ENCODE measurements at regions not wholly inside any gene's neighbourhood (a gene's known extent, or its start where the extent isn't known, plus 50 kb on each side); places are given as distances from the start of the nearest gene placed in this dataset.
"Not testable (repeated sequence)": the region's sequence is repeated elsewhere in the genome, so short reads cannot be mapped to it uniquely, and the experiment has no call there.

DNA sequence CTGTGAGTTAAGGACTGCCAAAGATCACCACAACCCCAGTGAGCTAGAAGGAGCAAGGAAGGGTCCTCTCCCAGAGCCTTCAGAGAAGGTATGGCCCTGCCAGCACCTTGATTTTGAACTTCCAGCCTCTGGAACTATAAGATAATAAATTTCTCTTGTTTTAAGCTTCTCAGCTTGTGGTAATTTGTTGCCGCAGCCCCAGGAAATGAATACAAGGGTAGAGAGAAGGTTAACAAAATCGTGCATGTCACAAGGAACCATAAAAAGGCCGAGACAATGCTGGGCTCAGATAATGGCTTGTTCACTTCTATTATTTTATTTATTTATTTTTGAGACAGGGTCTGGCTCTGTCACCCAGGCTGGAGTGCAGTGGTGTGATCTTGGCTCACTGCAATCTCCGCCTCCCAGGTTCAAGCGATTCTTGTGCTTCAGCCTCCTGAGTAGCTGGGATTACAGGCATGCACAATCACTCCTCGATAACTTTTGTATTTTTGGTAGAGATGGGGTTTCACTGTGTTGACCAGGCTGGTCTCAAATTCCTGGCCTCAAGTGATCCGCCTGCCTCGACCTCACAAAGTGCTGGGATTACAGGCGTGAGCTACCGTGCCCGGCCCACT is 71.5 kb downstream of the WSB1 start:
- ATAC-seq: not testable (repeated sequence)

- TF ChIP-seq SNAI2 (CRISPR knock-in tag; IDR thresholded peaks at IDR 0.05): no peak
- ATAC-seq: no peak
These were observed 72.5 kb downstream of the WSB1 start for GRCh38 chr17:27366437-27366836.

DNA sequence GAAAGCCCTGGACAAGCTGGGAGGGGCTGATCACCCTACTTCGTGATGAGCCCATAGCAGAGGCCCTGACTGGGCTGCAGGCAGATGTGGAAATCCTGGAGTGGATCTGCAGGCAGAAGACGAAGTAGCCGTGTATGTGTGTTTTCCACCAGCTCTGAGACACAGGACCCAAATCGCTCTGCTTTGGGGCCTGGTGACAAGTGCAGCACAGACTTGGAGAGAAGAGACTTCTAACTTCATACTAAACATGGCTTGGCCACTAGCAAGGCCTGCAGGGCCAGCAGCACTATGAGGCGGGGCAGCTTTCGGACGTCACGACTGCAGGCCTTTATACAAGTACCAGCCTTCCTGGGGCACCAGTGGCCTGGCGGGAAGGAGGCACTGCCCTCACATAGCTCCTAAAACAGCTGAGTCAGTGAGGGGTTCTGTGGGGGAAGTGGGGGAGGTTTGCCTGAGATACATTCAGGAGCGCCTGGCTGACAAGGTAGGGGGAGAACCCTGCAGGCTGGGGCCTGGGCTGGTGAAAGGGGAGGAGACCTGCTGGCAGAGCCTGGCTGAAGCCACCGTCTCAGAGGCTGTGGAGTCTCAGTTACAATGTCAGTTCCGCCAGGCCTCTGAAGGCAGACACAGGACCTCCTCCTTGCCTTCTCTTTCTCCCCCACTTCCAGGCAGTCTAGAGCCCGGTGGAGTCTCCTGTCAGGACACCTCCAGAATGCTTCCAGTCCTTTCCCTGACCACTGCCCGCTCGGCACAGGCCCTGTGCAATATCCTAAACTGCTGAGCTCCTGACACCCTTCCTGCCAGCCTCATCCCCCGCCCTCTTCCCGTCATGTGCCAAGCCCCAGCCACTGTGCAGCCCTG is 73.4 kb downstream of the WSB1 start:
- TF ChIP-seq ZNF565 (CRISPR knock-in tag; conservative IDR thresholded peaks at IDR 0.05; ENCODE audit: low read depth): no peak
- no peak for TF ChIP-seq ISL1 (CRISPR knock-in tag; IDR thresholded peaks at IDR 0.05)
- TF ChIP-seq PPARA (CRISPR knock-in tag; IDR thresholded peaks at IDR 0.05; ENCODE audit: borderline replicate concordance): no peak
- TF ChIP-seq ZNF8 (CRISPR knock-in tag; IDR thresholded peaks at IDR 0.05): no peak
- TF ChIP-seq CSDC2 (CRISPR knock-in tag; IDR thresholded peaks at IDR 0.05): no peak
- no peak for TF ChIP-seq OSR1 (CRISPR knock-in tag; IDR thresholded peaks at IDR 0.05)
- TF ChIP-seq TCF4 (CRISPR knock-in tag; IDR thresholded peaks at IDR 0.05; ENCODE audit: borderline replicate concordance): no peak
- no peak for TF ChIP-seq ZNF70 (CRISPR knock-in tag; IDR thresholded peaks at IDR 0.05)
- TF ChIP-seq GLIS3 (CRISPR knock-in tag; IDR thresholded peaks at IDR 0.05): no peak
- TF ChIP-seq CREB5 (CRISPR knock-in tag; IDR thresholded peaks at IDR 0.05; ENCODE audit: low read depth): no peak
- no peak for TF ChIP-seq TOX (CRISPR knock-in tag; IDR thresholded peaks at IDR 0.05; ENCODE audit: borderline replicate concordance)
- TF ChIP-seq, protein P1, sequence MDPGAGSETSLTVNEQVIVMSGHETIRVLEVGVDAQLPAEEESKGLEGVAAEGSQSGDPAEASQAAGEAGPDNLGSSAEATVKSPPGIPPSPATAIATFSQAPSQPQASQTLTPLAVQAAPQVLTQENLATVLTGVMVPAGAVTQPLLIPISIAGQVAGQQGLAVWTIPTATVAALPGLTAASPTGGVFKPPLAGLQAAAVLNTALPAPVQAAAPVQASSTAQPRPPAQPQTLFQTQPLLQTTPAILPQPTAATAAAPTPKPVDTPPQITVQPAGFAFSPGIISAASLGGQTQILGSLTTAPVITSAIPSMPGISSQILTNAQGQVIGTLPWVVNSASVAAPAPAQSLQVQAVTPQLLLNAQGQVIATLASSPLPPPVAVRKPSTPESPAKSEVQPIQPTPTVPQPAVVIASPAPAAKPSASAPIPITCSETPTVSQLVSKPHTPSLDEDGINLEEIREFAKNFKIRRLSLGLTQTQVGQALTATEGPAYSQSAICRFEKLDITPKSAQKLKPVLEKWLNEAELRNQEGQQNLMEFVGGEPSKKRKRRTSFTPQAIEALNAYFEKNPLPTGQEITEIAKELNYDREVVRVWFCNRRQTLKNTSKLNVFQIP (CRISPR knock-in tag; IDR thresholded peaks at IDR 0.05; ENCODE audit: borderline replicate concordance, low read depth): no peak
- no peak for TF ChIP-seq ARNTL (CRISPR knock-in tag; IDR thresholded peaks at IDR 0.05; ENCODE audit: borderline replicate concordance, low read depth)
- TF ChIP-seq, protein P2, sequence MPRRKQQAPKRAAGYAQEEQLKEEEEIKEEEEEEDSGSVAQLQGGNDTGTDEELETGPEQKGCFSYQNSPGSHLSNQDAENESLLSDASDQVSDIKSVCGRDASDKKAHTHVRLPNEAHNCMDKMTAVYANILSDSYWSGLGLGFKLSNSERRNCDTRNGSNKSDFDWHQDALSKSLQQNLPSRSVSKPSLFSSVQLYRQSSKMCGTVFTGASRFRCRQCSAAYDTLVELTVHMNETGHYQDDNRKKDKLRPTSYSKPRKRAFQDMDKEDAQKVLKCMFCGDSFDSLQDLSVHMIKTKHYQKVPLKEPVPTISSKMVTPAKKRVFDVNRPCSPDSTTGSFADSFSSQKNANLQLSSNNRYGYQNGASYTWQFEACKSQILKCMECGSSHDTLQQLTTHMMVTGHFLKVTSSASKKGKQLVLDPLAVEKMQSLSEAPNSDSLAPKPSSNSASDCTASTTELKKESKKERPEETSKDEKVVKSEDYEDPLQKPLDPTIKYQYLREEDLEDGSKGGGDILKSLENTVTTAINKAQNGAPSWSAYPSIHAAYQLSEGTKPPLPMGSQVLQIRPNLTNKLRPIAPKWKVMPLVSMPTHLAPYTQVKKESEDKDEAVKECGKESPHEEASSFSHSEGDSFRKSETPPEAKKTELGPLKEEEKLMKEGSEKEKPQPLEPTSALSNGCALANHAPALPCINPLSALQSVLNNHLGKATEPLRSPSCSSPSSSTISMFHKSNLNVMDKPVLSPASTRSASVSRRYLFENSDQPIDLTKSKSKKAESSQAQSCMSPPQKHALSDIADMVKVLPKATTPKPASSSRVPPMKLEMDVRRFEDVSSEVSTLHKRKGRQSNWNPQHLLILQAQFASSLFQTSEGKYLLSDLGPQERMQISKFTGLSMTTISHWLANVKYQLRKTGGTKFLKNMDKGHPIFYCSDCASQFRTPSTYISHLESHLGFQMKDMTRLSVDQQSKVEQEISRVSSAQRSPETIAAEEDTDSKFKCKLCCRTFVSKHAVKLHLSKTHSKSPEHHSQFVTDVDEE (CRISPR knock-in tag; IDR thresholded peaks at IDR 0.05): no peak
- ATAC-seq: no peak; the same call in 1 of the 3 replicates

DNA sequence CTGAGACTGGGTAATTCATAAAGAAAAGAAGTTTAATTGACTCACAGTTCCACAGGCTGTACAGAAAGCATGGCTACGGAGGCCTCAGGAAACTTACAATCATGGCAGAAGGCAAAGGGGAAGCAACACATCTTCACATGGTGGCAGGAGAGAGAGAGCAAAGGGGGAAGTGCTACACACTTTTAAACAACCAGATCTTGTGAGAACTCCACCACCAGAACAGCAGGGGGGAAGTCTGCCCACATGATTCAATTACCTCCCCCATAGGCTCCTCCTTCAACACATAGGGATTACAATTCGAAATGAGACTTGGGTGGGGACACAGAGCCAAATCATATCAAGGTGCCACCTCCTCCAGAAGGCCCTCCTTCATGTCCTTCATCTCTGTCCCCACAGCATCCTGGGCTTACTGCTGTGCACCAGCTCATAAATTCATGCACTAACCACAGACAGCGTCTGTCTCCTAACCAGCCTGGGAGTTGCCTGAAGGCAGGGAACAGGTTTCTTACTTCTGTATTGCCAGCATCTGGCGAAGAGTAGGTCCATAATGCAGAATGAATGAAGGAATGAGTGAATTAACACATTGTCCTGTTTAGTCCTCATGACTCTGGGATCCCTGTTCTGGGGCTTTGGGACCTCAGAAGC is 74.4 kb downstream of the WSB1 start:
- no peak for TF ChIP-seq GLIS3 (CRISPR knock-in tag; IDR thresholded peaks at IDR 0.05)
- TF ChIP-seq, protein P3, sequence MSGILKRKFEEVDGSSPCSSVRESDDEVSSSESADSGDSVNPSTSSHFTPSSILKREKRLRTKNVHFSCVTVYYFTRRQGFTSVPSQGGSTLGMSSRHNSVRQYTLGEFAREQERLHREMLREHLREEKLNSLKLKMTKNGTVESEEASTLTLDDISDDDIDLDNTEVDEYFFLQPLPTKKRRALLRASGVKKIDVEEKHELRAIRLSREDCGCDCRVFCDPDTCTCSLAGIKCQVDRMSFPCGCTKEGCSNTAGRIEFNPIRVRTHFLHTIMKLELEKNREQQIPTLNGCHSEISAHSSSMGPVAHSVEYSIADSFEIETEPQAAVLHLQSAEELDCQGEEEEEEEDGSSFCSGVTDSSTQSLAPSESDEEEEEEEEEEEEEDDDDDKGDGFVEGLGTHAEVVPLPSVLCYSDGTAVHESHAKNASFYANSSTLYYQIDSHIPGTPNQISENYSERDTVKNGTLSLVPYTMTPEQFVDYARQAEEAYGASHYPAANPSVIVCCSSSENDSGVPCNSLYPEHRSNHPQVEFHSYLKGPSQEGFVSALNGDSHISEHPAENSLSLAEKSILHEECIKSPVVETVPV (CRISPR knock-in tag; IDR thresholded peaks at IDR 0.05): no peak
- TF ChIP-seq CSDC2 (CRISPR knock-in tag; IDR thresholded peaks at IDR 0.05): no peak
- no peak for TF ChIP-seq TOX (CRISPR knock-in tag; IDR thresholded peaks at IDR 0.05; ENCODE audit: borderline replicate concordance)
- no peak for TF ChIP-seq ZFP30 (CRISPR knock-in tag; IDR thresholded peaks at IDR 0.05)
- no peak for TF ChIP-seq ESRRG (CRISPR knock-in tag; IDR thresholded peaks at IDR 0.05)
- no peak for TF ChIP-seq ZNF70 (CRISPR knock-in tag; IDR thresholded peaks at IDR 0.05)
- TF ChIP-seq PPARA (CRISPR knock-in tag; IDR thresholded peaks at IDR 0.05; ENCODE audit: borderline replicate concordance): no peak
- no peak for ATAC-seq
